GM23338 (cell line): ENCODE measurements at regions not wholly inside any gene's neighbourhood (a gene's known extent, or its start where the extent isn't known, plus 50 kb on each side); places are given as distances from the start of the nearest gene placed in this dataset.

Experiments
- CTCF ChIP-seq, 2 experiments: fragments of 200-600 bp in 1 of 2; sonication (generic) in 1 of 2; conservative IDR thresholded peaks; 2 replicates each; pipeline versions ENCODE4 v1.5.1 to v1.6.1; 2016 to 2017; ENCODE audit warnings: antibody characterized with exemption in 2 of 2, low read depth in 2 of 2, mild to moderate bottlenecking in 2 of 2, moderate library complexity in 1 of 2
- ETS1 ChIP-seq: IDR thresholded peaks from 2 replicates; pipeline ENCODE4 v1.6.1; 2016; ENCODE audit warnings: antibody characterized with exemption
- EZH2 ChIP-seq: fragments of 200-600 bp; sonication (generic); IDR thresholded peaks from one replicate; pipeline ENCODE4 v1.8.0; 2017; ENCODE audit warnings: antibody characterized with exemption, mild to moderate bottlenecking, low read depth; ENCODE audit not compliant: unreplicated experiment
- EZH2phosphoT487 ChIP-seq: fragments of 200-600 bp; sonication (generic); IDR thresholded peaks from one replicate; pipeline ENCODE4 v1.8.1; 2018; ENCODE audit warnings: antibody characterized with exemption; ENCODE audit not compliant: unreplicated experiment
- JUNB ChIP-seq: IDR thresholded peaks from one replicate; pipeline ENCODE4 v1.6.1; 2016; ENCODE audit warnings: antibody characterized with exemption; ENCODE audit not compliant: unreplicated experiment
- POLR2AphosphoS5 ChIP-seq: IDR thresholded peaks from 2 replicates; pipeline ENCODE4 v1.6.1; 2016; ENCODE audit warnings: antibody characterized with exemption, low read depth
- REST ChIP-seq: IDR thresholded peaks from one replicate; pipeline ENCODE4 v1.6.1; 2018; ENCODE audit warnings: antibody characterized with exemption; ENCODE audit not compliant: unreplicated experiment
- ZNF114 ChIP-seq: fragments of 250-450 bp; sonication (Bioruptor Pico); IDR thresholded peaks from 2 replicates; pipeline ENCODE4 v1.5.0; 2020; ENCODE audit warnings: mild to moderate bottlenecking, moderate library complexity

GRCh38 chr2:237243487-237243886, 157.8 kb downstream of the COPS8 start:
- TF ChIP-seq ETS1 (no peak), POLR2AphosphoS5 (no peak), REST (no peak), EZH2 (no peak), CTCF (conservative IDR thresholded peaks at IDR 0.05; ENCODE audit: low read depth in 2 of 2) (no peak), EZH2phosphoT487 (no peak), ZNF114 (no peak), JUNB (no peak)
